ENCODE measurements at regions not wholly inside any gene's neighbourhood (a gene's known extent, or its start where the extent isn't known, plus 50 kb on each side); places are given as distances from the start of the nearest gene placed in this dataset.

DNA sequence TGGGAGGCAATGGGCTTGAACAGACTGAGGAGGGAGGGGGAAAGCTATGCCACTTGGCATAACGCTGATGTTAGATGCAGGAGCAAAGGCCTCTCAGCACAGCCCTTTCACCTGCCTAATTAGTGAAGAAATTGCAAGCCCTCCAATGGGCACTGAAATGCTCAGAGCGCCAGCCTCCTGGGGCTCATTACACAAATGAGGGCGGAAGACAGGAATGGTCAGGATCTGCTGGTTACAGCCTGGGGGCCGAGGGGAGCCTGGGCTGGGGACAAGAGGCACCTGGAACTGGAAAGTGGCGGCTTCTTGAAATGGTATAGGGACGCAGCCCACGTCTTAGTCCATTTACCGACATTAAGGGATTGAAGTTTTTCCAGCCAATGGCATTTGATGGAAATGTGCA lies 50.2 kb upstream of the PLET1 start:
- Histone ChIP-seq H2BK15ac (ENCODE audit: low read depth, low read length) (no peak overlapping the region), H3K23ac (ENCODE audit: low read depth, low read length) (no peak overlapping the region), H2BK20ac (ENCODE audit: low read depth, low read length) (no peak overlapping the region), H2AK5ac (ENCODE audit: low read depth, low read length) (0 out of 2 replicates have a peak overlapping the region, but pooled peaks have one; percentile 11), H3K27me3 (ENCODE audit: control insufficient read depth, insufficient read depth, low read length) (no peaks in the 10 kb centered on the region), H4K8ac (ENCODE audit: low read depth in 2 of 2, low read length in 2 of 2) (no peak overlapping the region), H4K5ac (ENCODE audit: low read depth, low read length) (no peak overlapping the region), H3K36me3 (ENCODE audit: control insufficient read depth, insufficient read depth, low read length) (no peaks in the 10 kb centered on the region), H3K9me1 (ENCODE audit: insufficient read depth, low read length) (peaks cover 3% of the 10 kb centered on the region; the same call in 1 of the 2 replicates), H3K4me1 (ENCODE audit: control insufficient read depth, insufficient read depth, low read length) (0 out of 2 replicates have a peak, but pooled peaks cover 1% of the 10 kb centered on the region), H3K18ac (ENCODE audit: low read depth, low read length) (no peak overlapping the region), H3K14ac (replicated peaks; ENCODE audit: low read depth, low read length) (no peak overlapping the region), H2AFZ (replicated peaks; ENCODE audit: low read length, poor library complexity) (no peak overlapping the region), H3K79me1 (ENCODE audit: low read depth in 1 of 2, low read length in 2 of 2) (no peaks in the 10 kb centered on the region), H4K20me1 (ENCODE audit: insufficient read depth, low read length) (no peaks in the 10 kb centered on the region), H3K56ac (ENCODE audit: extremely low read depth, insufficient read depth, low read length) (no peak overlapping the region), H3K4me3 (ENCODE audit: insufficient read depth, low read depth, low read length) (no peak overlapping the region), H4K91ac (ENCODE audit: insufficient read depth, low read depth, low read length) (no peak overlapping the region), H3K4ac (ENCODE audit: low read depth, low read length) (0 out of 2 replicates have a peak overlapping the region, but pooled peaks have one; percentile 30), H3K27ac (ENCODE audit: insufficient read depth, low read length) (no peak overlapping the region), H2BK5ac (ENCODE audit: low read depth, low read length, poor library complexity, severe bottlenecking) (no peak overlapping the region), H3K9me3 (ENCODE audit: control insufficient read depth, insufficient read depth, low read length) (peaks cover 3% of the 10 kb centered on the region; the same call in 1 of the 2 replicates), H3K4me2 (ENCODE audit: low read depth, low read length) (no peak overlapping the region), H2BK120ac (ENCODE audit: low read depth, low read length) (no peak overlapping the region), H3K9ac (ENCODE audit: low read depth, low read length) (no peak overlapping the region), H2AK9ac (replicated peaks; ENCODE audit: low read depth, low read length, poor library complexity) (no peak overlapping the region)
- in situ Hi-C loops (cut with MboI; ENCODE audit: low sequenced_read_pairs) = no loop called here
- no peak for ATAC-seq (ENCODE audit: low read depth)
- BruUV-seq (replicated peaks) = no TSS peak
- 87% methylated on average over 5 of the region's 8 CpGs; no CpG with 5 or more reads in 1 of the 2 experiments for WGBS, 2 experiments (ENCODE audit: extremely low coverage in 2 of 2, insufficient read length in 1 of 2)
- ChIA-PET POLR2A (ENCODE audit: unreplicated experiment) (no interaction called here), CTCF (no interaction called here)
- TF ChIP-seq RAD21 (IDR thresholded peaks at IDR 0.05; ENCODE audit: low read length) (no peak), MXI1 (IDR thresholded peaks at IDR 0.05; ENCODE audit: borderline replicate concordance, low read depth, low read length) (no peak), BHLHE40 (IDR thresholded peaks at IDR 0.05; ENCODE audit: low read depth, low read length) (no peak), RCOR1 (IDR thresholded peaks at IDR 0.05; ENCODE audit: insufficient replicate concordance, low read length) (no peak), SMC3 (IDR thresholded peaks at IDR 0.05; ENCODE audit: low read depth, low read length) (no peak), RFX5 (IDR thresholded peaks at IDR 0.05; ENCODE audit: low read depth, low read length) (no peak), NFE2L2 (IDR thresholded peaks at IDR 0.05; ENCODE audit: low read depth, low read length) (no peak), CEBPB (IDR thresholded peaks at IDR 0.05; ENCODE audit: low read depth, low read length) (no peak), FOS (IDR thresholded peaks at IDR 0.05; ENCODE audit: low read depth, low read length) (no peak), MAFK (IDR thresholded peaks at IDR 0.05; ENCODE audit: low read depth, low read length) (no peak)
- TF ChIP-seq, protein P1, sequence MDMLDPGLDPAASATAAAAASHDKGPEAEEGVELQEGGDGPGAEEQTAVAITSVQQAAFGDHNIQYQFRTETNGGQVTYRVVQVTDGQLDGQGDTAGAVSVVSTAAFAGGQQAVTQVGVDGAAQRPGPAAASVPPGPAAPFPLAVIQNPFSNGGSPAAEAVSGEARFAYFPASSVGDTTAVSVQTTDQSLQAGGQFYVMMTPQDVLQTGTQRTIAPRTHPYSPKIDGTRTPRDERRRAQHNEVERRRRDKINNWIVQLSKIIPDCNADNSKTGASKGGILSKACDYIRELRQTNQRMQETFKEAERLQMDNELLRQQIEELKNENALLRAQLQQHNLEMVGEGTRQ (IDR thresholded peaks at IDR 0.05; ENCODE audit: low read depth, low read length) = no peak
- TF ChIP-seq, protein P2, sequence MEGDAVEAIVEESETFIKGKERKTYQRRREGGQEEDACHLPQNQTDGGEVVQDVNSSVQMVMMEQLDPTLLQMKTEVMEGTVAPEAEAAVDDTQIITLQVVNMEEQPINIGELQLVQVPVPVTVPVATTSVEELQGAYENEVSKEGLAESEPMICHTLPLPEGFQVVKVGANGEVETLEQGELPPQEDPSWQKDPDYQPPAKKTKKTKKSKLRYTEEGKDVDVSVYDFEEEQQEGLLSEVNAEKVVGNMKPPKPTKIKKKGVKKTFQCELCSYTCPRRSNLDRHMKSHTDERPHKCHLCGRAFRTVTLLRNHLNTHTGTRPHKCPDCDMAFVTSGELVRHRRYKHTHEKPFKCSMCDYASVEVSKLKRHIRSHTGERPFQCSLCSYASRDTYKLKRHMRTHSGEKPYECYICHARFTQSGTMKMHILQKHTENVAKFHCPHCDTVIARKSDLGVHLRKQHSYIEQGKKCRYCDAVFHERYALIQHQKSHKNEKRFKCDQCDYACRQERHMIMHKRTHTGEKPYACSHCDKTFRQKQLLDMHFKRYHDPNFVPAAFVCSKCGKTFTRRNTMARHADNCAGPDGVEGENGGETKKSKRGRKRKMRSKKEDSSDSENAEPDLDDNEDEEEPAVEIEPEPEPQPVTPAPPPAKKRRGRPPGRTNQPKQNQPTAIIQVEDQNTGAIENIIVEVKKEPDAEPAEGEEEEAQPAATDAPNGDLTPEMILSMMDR (conservative IDR thresholded peaks at IDR 0.05; ENCODE audit: low read depth, low read length) = no peak
- dilution Hi-C loops (cut with HindIII; ENCODE audit: low sequenced_read_pairs, unreplicated experiment) = no loop called here
- intact Hi-C loops (cut with micrococcal nuclease) = no loop called here
- no peak for DNase-seq
